HEK293T (cell line): ENCODE measurements at regions not wholly inside any gene's neighbourhood (a gene's known extent, or its start where the extent isn't known, plus 50 kb on each side); places are given as distances from the start of the nearest gene placed in this dataset.

Experiments
- ARNT ChIP-seq: fragments of 450-650 bp; IDR thresholded peaks from 2 replicates; pipeline ENCODE4 v1.6.1; 2017; ENCODE audit warnings: mild to moderate bottlenecking
- BHLHE40 ChIP-seq: fragments of 450-650 bp; IDR thresholded peaks from 2 replicates; pipeline ENCODE4 v1.6.1; 2016; ENCODE audit warnings: mild to moderate bottlenecking, moderate library complexity, borderline replicate concordance
- ELF4 ChIP-seq: fragments of 450-650 bp; IDR thresholded peaks from 2 replicates; pipeline ENCODE4 v1.6.1; 2017; ENCODE audit warnings: antibody characterized with exemption
- FOXA1 ChIP-seq: fragments of 450-650 bp; IDR thresholded peaks from 2 replicates; pipeline ENCODE4 v1.6.1; 2016; ENCODE audit warnings: mild to moderate bottlenecking
- FOXK2 ChIP-seq: fragments of 450-650 bp; IDR thresholded peaks from 2 replicates; pipeline ENCODE4 v1.6.1; 2016; ENCODE audit warnings: mild to moderate bottlenecking
- FOXM1 ChIP-seq: fragments of 450-650 bp; IDR thresholded peaks from 2 replicates; pipeline ENCODE4 v1.6.1; 2017; ENCODE audit warnings: mild to moderate bottlenecking, borderline replicate concordance
- L3MBTL2 ChIP-seq: fragments of 450-650 bp; conservative IDR thresholded peaks from 2 replicates; pipeline ENCODE4 v1.6.1; 2016; ENCODE audit warnings: mild to moderate bottlenecking
- LEF1 ChIP-seq: fragments of 450-650 bp; IDR thresholded peaks from 2 replicates; pipeline ENCODE4 v1.6.1; 2017; ENCODE audit warnings: mild to moderate bottlenecking, borderline replicate concordance
- NFRKB ChIP-seq: fragments of 450-650 bp; IDR thresholded peaks from 2 replicates; pipeline ENCODE4 v1.6.1; 2016; ENCODE audit warnings: mild to moderate bottlenecking, moderate library complexity
- SP1 ChIP-seq: fragments of 450-650 bp; IDR thresholded peaks from 2 replicates; pipeline ENCODE4 v1.6.1; 2017
- SUZ12 ChIP-seq: fragments of 450-650 bp; IDR thresholded peaks from 2 replicates; pipeline ENCODE4 v1.6.1; 2016; ENCODE audit warnings: mild to moderate bottlenecking
- TARDBP ChIP-seq: fragments of 450-650 bp; IDR thresholded peaks from 2 replicates; pipeline ENCODE4 v1.6.1; 2016
- ZNF384 ChIP-seq: fragments of 450-650 bp; IDR thresholded peaks from 2 replicates; pipeline ENCODE4 v1.6.1; 2016
- TF ChIP-seq, protein P1 (sequence below): fragments of 450-650 bp; IDR thresholded peaks from 2 replicates; pipeline ENCODE4 v1.6.1; 2016

DNA sequence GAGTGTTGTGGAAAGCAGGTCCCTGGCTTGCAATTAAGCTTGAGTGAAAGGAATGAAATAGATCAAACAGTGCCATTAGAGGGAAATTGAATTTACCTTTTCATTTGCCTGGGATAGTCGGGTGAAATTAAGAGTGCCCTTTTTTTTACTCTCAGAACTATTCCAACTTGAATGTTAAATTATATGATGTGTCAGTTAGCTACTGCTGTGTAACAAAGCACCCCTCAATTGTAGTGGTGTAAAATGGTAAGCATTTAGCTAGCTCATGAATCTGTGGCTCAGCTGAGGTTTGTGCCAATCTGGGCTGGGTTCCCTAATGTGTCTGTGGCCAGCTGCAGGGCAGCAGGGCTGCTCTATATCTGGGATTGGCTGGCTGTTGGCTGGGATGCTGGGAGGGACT is 571.4 kb downstream of the MN1 start:
- TF ChIP-seq BHLHE40, result no peak
- no peak for TF ChIP-seq SP1
- no peak for TF ChIP-seq SUZ12
- TF ChIP-seq ELF4, result no peak
- TF ChIP-seq FOXM1, result no peak
- no peak for TF ChIP-seq FOXA1
- no peak for TF ChIP-seq NFRKB
- no peak for TF ChIP-seq ZNF384
- TF ChIP-seq, protein P1, sequence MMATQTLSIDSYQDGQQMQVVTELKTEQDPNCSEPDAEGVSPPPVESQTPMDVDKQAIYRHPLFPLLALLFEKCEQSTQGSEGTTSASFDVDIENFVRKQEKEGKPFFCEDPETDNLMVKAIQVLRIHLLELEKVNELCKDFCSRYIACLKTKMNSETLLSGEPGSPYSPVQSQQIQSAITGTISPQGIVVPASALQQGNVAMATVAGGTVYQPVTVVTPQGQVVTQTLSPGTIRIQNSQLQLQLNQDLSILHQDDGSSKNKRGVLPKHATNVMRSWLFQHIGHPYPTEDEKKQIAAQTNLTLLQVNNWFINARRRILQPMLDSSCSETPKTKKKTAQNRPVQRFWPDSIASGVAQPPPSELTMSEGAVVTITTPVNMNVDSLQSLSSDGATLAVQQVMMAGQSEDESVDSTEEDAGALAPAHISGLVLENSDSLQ, result no peak
- TF ChIP-seq ARNT, result no peak
- TF ChIP-seq LEF1, result no peak
- TF ChIP-seq FOXK2, result no peak
- no peak for TF ChIP-seq TARDBP
- TF ChIP-seq L3MBTL2, result no peak
